ENCODE measurements at regions not wholly inside any gene's neighbourhood (a gene's known extent, or its start where the extent isn't known, plus 50 kb on each side); places are given as distances from the start of the nearest gene placed in this dataset.
A peak's percentile ranks its signal among the peaks of the same experiment; 100 is the strongest.
"Not testable (repeated sequence)": the region's sequence is repeated elsewhere in the genome, so short reads cannot be mapped to it uniquely, and the experiment has no call there.

DNA sequence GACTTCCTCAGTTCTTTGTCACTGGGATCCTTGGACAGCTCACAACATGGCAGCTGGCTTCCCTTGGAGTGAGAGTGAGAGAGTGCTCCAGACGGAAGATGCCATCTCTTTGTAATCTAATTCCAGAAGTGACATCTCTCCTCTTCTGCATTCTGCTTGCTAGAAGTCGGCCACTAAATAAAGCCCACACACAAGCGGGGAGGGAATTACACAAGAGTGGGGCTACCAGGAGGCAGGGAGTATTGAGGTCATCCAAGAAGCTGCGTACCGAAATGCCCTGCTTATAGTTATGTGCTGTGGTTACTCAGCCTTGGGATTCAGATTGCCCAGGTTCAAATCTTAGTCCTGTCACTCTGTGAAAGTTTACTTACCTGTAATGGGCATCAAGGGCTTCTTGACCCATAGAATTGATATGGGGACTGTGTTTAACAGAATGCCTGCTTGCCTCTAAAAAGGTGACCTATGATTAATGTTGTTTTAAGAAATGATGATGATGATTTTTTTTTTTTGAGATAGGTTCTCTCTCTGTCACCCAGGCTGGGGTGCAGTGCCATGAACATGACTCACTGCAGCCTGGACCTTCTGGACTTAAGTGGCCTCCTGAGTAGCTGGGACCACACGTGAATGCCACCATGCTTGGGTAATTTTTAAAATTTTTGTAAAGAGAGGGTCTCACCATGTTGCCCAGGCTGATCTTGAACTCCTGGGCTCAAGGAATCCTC is 120.9 kb upstream of the HS3ST2 start:
- H3K27ac ChIP-seq = peak overlapping the region; percentile 4 to 85 (median 76)
- 81 to 84% methylated on average over 6 of the region's 6 CpGs for WGBS, 2 donors
- TF ChIP-seq EP300 (IDR thresholded peaks at IDR 0.05) = no peak
- TF ChIP-seq, protein P1, sequence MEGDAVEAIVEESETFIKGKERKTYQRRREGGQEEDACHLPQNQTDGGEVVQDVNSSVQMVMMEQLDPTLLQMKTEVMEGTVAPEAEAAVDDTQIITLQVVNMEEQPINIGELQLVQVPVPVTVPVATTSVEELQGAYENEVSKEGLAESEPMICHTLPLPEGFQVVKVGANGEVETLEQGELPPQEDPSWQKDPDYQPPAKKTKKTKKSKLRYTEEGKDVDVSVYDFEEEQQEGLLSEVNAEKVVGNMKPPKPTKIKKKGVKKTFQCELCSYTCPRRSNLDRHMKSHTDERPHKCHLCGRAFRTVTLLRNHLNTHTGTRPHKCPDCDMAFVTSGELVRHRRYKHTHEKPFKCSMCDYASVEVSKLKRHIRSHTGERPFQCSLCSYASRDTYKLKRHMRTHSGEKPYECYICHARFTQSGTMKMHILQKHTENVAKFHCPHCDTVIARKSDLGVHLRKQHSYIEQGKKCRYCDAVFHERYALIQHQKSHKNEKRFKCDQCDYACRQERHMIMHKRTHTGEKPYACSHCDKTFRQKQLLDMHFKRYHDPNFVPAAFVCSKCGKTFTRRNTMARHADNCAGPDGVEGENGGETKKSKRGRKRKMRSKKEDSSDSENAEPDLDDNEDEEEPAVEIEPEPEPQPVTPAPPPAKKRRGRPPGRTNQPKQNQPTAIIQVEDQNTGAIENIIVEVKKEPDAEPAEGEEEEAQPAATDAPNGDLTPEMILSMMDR (IDR thresholded peaks at IDR 0.05) = no peak
- TF ChIP-seq POLR2AphosphoS5 (IDR thresholded peaks at IDR 0.05) = no peak
- TF ChIP-seq POLR2A (IDR thresholded peaks at IDR 0.05) = no peak
- peaks cover 0 to 52% (median 30%) of the 10 kb centered on the region in 4 donors for H3K4me1 ChIP-seq
- DNase-seq = no peak
- H3K27me3 ChIP-seq = no peaks in the 10 kb centered on the region
- intact Hi-C loops (cut with DNase I) = no loop called here
- no peaks in the 10 kb centered on the region for H3K9me3 ChIP-seq
- no peak overlapping the region for H3K4me3 ChIP-seq
- H3K36me3 ChIP-seq = no peaks in the 10 kb centered on the region

DNA sequence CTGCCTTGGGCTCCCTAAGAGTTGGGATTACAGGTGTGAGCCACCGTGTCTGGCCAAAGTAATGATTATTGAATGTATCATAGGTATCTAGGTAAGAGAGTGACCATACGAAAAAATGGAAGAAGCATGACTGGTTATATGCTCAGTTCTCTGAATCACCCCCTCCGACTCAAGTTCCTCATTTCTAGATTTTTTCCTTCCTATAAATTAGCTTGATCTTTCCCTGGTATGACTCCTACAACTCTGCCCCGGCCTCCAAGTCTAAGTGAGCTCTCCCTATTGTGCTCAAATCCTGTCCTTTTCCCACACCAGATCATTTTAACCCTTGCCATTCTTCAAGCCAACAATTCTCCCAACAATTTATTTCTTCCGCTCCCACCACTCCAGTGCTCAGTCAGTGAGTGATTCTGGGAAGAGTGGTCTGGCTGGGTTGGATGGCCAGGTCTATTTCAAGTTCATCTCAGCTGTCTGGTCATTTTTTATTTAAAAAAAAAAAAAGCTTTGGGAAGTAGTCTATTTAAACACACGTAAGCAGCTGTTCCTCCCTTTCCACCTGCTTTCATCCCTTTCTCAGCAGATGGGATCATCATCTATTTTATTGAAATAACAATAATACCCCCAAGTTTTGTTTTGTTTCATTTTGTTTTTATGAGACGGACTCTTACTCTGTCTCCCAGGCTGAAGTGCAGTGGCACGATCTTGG is 120.2 kb upstream of the HS3ST2 start:
- 72 to 80% methylated on average over 8 of the region's 8 CpGs for WGBS, 2 donors
- Histone ChIP-seq H3K4me1 (peaks cover 0 to 52% (median 30%) of the 10 kb centered on the region in 4 donors), H3K36me3 (no peaks in the 10 kb centered on the region), H3K27ac (peak overlapping the region; percentile 72 to 85 (median 82)), H3K27me3 (no peaks in the 10 kb centered on the region), H3K9me3 (no peaks in the 10 kb centered on the region), H3K4me3 (no peak overlapping the region)
- TF ChIP-seq POLR2AphosphoS5 (IDR thresholded peaks at IDR 0.05) = no peak
- TF ChIP-seq, protein P1 (IDR thresholded peaks at IDR 0.05) = no peak
- no peak for DNase-seq
- intact Hi-C loops (cut with DNase I) = no loop called here

DNA sequence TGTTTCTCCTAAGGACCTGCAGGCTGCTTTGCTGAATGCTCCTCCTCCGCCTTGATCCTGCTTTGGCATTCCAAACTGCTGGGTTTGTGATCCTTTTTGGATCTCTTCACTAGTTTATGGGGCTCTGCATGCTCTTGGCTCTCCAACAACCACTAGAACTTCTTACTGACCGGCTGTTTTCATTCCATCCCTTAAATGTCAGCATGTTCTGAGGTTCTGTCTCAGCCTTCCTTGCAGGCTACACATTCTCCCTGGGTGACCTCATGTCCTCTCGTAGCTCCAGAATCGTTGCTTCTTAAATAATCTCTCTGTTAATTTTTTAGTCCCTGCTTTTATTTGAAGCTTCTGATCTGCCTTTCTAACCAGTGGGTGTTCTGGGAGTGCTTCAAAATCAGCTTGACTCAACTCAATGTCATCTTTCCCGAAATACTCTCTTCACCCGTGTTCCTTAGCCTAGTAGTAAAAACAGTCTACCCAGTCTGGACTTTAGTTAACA is 119.0 kb upstream of the HS3ST2 start:
- WGBS, 2 donors = 66 to 67% methylated on average over 6 of the region's 6 CpGs
- H3K27ac ChIP-seq = peak overlapping the region; percentile 72 to 85 (median 82)
- H3K4me3 ChIP-seq = no peak overlapping the region
- TF ChIP-seq EP300 (IDR thresholded peaks at IDR 0.05) = peak in 3 of 4 donors; percentile 48 to 89 (median 76)
- TF ChIP-seq POLR2AphosphoS5 (IDR thresholded peaks at IDR 0.05) = peak; percentile 29 to 89 (median 66)
- TF ChIP-seq POLR2A (IDR thresholded peaks at IDR 0.05) = no peak
- no peaks in the 10 kb centered on the region for H3K27me3 ChIP-seq
- peaks cover 0 to 52% (median 30%) of the 10 kb centered on the region in 4 donors for H3K4me1 ChIP-seq
- intact Hi-C loops (cut with DNase I) = no loop called here
- H3K36me3 ChIP-seq = no peaks in the 10 kb centered on the region
- peak; percentile 84 for DNase-seq
- H3K9me3 ChIP-seq = no peaks in the 10 kb centered on the region

DNA sequence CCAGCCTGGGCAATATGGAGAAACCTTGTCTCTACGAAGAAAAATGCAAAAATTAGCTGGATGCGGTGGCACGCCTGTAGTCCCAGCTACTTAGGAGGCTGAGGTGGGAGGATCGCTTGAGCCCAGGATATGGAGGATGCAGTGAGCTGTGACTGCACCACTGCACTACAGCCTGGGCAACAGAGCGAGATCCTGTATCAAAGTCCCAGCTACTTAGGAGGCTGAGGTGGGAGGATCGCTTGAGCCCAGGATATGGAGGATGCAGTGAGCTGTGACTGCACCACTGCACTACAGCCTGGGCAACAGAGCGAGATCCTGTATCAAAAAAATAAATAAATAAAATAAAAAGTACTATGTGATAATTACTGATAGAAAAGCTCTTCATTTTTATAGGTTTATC is 118.2 kb upstream of the HS3ST2 start:
- H3K9me3 ChIP-seq; H3K36me3 ChIP-seq; H3K4me3 ChIP-seq; H3K27me3 ChIP-seq; DNase-seq; intact Hi-C loops (cut with DNase I): not testable (repeated sequence)
- WGBS, 2 donors = 95 to 96% methylated on average over 7 of the region's 7 CpGs
- peaks cover 0 to 52% (median 30%) of the 10 kb centered on the region in 4 donors for H3K4me1 ChIP-seq
- H3K27ac ChIP-seq = peak overlapping the region; percentile 72 to 85 (median 82)

DNA sequence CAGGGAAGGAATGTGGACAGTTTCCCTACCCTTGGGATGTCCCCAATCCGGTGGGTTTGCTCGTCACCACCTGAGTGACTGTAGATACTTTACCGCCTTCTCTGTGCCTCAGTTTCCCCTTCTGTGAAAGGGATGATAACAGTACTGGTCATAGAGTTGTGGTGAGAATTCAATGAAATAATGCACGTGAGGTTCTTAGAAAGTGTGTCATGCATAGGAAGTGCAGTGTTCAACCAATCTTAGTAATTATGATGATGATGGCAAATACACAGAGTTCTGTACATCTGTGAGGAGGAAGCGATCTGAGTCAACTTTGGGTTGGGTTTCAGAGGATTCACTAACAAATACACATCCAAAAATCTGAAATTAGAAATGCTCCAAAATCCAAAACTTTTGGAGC is 114.6 kb upstream of the HS3ST2 start:
- H3K27me3 ChIP-seq = no peaks in the 10 kb centered on the region
- no peak for DNase-seq
- H3K9me3 ChIP-seq = no peaks in the 10 kb centered on the region
- peaks cover 0 to 29% (median 21%) of the 10 kb centered on the region in 4 donors for H3K4me1 ChIP-seq
- no peak for TF ChIP-seq POLR2AphosphoS5 (IDR thresholded peaks at IDR 0.05)
- TF ChIP-seq POLR2A (IDR thresholded peaks at IDR 0.05) = no peak
- TF ChIP-seq, protein P1 (IDR thresholded peaks at IDR 0.05) = no peak
- no peak for TF ChIP-seq EP300 (IDR thresholded peaks at IDR 0.05)
- no peak overlapping the region for H3K27ac ChIP-seq
- no peaks in the 10 kb centered on the region for H3K36me3 ChIP-seq
- 90 to 91% methylated on average over 5 of the region's 5 CpGs for WGBS, 2 donors
- no peak overlapping the region for H3K4me3 ChIP-seq
- intact Hi-C loops (cut with DNase I) = no loop called here

All from sigmoid colon (tissue), 6 donors.